Endothelial cell (in vitro differentiated cells): ENCODE measurements at regions not wholly inside any gene's neighbourhood (a gene's known extent, or its start where the extent isn't known, plus 50 kb on each side); places are given as distances from the start of the nearest gene placed in this dataset.
A peak's percentile ranks its signal among the peaks of the same experiment; 100 is the strongest.

Experiments
- DNase-seq: peaks from one replicate; pipeline ENCODE4 v3.0.0; 2021; ENCODE audit warnings: low spot score
- H3K27ac Mint-ChIP-seq: one replicate; pipeline ENCODE4 v1.8.0; 2021; ENCODE audit warnings: mixed read lengths, inconsistent platforms; ENCODE audit not compliant: unreplicated experiment
- H3K27me3 Mint-ChIP-seq: one replicate; pipeline ENCODE4 v1.8.0; 2021; ENCODE audit warnings: mild to moderate bottlenecking, moderate library complexity, mixed read lengths, inconsistent platforms; ENCODE audit not compliant: unreplicated experiment
- H3K36me3 Mint-ChIP-seq: one replicate; pipeline ENCODE4 v1.8.0; 2021; ENCODE audit warnings: mild to moderate bottlenecking, low read depth, mixed read lengths, inconsistent platforms; ENCODE audit not compliant: unreplicated experiment
- H3K4me1 Mint-ChIP-seq: one replicate; pipeline ENCODE4 v1.8.0; 2021; ENCODE audit warnings: mild to moderate bottlenecking, mixed read lengths, inconsistent platforms; ENCODE audit not compliant: unreplicated experiment
- H3K4me3 Mint-ChIP-seq: one replicate; pipeline ENCODE4 v1.8.0; 2021; ENCODE audit warnings: mild to moderate bottlenecking, mixed read lengths, inconsistent platforms; ENCODE audit not compliant: unreplicated experiment
- H3K9me3 Mint-ChIP-seq: one replicate; pipeline ENCODE4 v1.8.0; 2021; ENCODE audit warnings: mixed read lengths, inconsistent platforms; ENCODE audit not compliant: unreplicated experiment
- CTCF ChIP-seq: fragments of 200-600 bp; sonication (generic); IDR thresholded peaks from one replicate; pipeline ENCODE4 v1.5.0; 2021; ENCODE audit warnings: antibody characterized with exemption; ENCODE audit not compliant: unreplicated experiment

GRCh38 chr1:43011020-43011419 lies 52.4 kb upstream of the SLC2A1 start:
- H3K27me3 Mint-ChIP-seq, result peaks cover 4% of the 10 kb centered on the region
- no peak for DNase-seq
- H3K36me3 Mint-ChIP-seq, result peaks cover 3% of the 10 kb centered on the region
- no peak overlapping the region for H3K4me3 Mint-ChIP-seq
- H3K9me3 Mint-ChIP-seq, result no peaks in the 10 kb centered on the region
- no peak overlapping the region for H3K27ac Mint-ChIP-seq
- no peak for TF ChIP-seq CTCF
- peaks cover 49% of the 10 kb centered on the region for H3K4me1 Mint-ChIP-seq

- peaks cover 3% of the 10 kb centered on the region for H3K36me3 Mint-ChIP-seq
- no peak overlapping the region for H3K4me3 Mint-ChIP-seq
- TF ChIP-seq CTCF, result no peak
- H3K27me3 Mint-ChIP-seq, result peaks cover 4% of the 10 kb centered on the region
- no peaks in the 10 kb centered on the region for H3K9me3 Mint-ChIP-seq
- no peak for DNase-seq
- H3K4me1 Mint-ChIP-seq, result peaks cover 54% of the 10 kb centered on the region
- H3K27ac Mint-ChIP-seq, result peak overlapping the region; percentile 97
Observed at GRCh38 chr1:43009274-43009673, 50.6 kb upstream of the SLC2A1 start.

- peak; percentile 19 for TF ChIP-seq CTCF
- peak; percentile 52 for DNase-seq
- Mint-ChIP-seq H3K27ac (peak overlapping the region; percentile 97), H3K27me3 (peaks cover 4% of the 10 kb centered on the region), H3K36me3 (peaks cover 3% of the 10 kb centered on the region), H3K9me3 (no peaks in the 10 kb centered on the region), H3K4me3 (peak overlapping the region; percentile 39), H3K4me1 (peaks cover 54% of the 10 kb centered on the region)
Observed at GRCh38 chr1:43008115-43009060, 49.7 kb upstream of the SLC2A1 start.
